GM21390 (cell line): ENCODE measurements at regions not wholly inside any gene's neighbourhood (a gene's known extent, or its start where the extent isn't known, plus 50 kb on each side); places are given as distances from the start of the nearest gene placed in this dataset.

Experiments used
- ATAC-seq: cut with Tn5 transposase; IDR thresholded peaks from one replicate; pipeline ENCODE4 v1.9.1; 2021; ENCODE audit not compliant: unreplicated experiment

GRCh38 chr16:50425044-50425443 lies 56.3 kb upstream of the BRD7 start:
- no peak for ATAC-seq

- ATAC-seq: no peak
Observed at GRCh38 chr16:50422926-50423325, 54.1 kb upstream of the BRD7 start.

GRCh38 chr16:50419116-50419515 lies 50.3 kb upstream of the BRD7 start:
- ATAC-seq: no peak
